NT2/D1 (cell line): ENCODE measurements at regions not wholly inside any gene's neighbourhood (a gene's known extent, or its start where the extent isn't known, plus 50 kb on each side); places are given as distances from the start of the nearest gene placed in this dataset.

ENCODE experiments used
- DNase-seq: peaks from one replicate; pipeline ENCODE4 v3.0.0-alpha.2; 2011; ENCODE audit warnings: low read depth, low spot score
- H3K27me3 ChIP-seq: 2 replicates; pipeline ENCODE4 v1.6.0; 2011; ENCODE audit warnings: mild to moderate bottlenecking; ENCODE audit not compliant: insufficient read length, insufficient read depth
- H3K36me3 ChIP-seq: 2 replicates; pipeline ENCODE4 v1.6.1; 2011; ENCODE audit warnings: mild to moderate bottlenecking, low read length, mixed read lengths; ENCODE audit not compliant: insufficient read depth, insufficient read length
- H3K4me1 ChIP-seq: 2 replicates; pipeline ENCODE4 v1.5.1; 2011; ENCODE audit not compliant: insufficient read depth, insufficient read length
- H3K4me3 ChIP-seq: 2 replicates; pipeline ENCODE4 v1.5.1; 2011; ENCODE audit warnings: low read depth; ENCODE audit not compliant: insufficient read length
- H3K9ac ChIP-seq: 2 replicates; pipeline ENCODE4 v1.6.0; 2011; ENCODE audit warnings: low read depth; ENCODE audit not compliant: insufficient read length
- H3K9me3 ChIP-seq: 2 replicates; pipeline ENCODE4 v1.5.1; 2011; ENCODE audit warnings: mild to moderate bottlenecking, low read length; ENCODE audit not compliant: insufficient read depth
- SUZ12 ChIP-seq: IDR thresholded peaks from 2 replicates; pipeline ENCODE4 v1.6.1; 2011; ENCODE audit not compliant: insufficient read length, insufficient read depth; ENCODE audit errors: extremely low read depth
- YY1 ChIP-seq: IDR thresholded peaks from 2 replicates; pipeline ENCODE4 v1.6.1; 2011; ENCODE audit not compliant: insufficient read length, insufficient read depth
- ZNF274 ChIP-seq: IDR thresholded peaks from 2 replicates; pipeline ENCODE4 v1.6.1; 2011; ENCODE audit warnings: mild to moderate bottlenecking, low read depth, low read length

DNA sequence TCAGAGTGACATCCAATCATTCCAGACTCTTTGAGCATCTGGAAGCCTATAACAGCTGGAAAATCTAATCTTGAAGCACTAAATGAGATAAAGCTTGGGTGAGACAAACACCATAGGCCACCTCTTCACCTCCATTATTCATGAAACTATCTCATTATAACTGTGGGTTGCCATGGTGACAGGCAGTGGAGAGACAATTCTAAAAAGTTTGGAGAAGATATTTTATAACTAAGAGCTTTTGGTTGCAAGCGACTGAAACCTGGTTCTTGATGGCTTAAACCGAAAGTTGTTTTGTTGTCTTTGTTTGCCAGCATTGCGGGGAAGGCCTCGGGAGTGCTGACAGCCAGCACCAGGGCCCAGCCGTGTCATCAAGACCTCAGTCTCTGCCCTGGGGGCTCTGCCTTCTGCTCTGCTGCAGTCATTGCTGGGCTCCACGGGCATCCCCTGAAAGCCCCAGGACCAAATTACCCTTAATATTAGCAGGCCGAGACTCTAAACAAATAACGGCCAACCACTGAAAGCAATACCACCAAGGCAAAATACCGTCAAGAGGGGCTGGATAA is 353.6 kb upstream of the SFSWAP start:
- TF ChIP-seq ZNF274, result no peak
- no peak for TF ChIP-seq SUZ12
- TF ChIP-seq YY1, result no peak
- H3K9ac ChIP-seq, result no peak overlapping the region

DNA sequence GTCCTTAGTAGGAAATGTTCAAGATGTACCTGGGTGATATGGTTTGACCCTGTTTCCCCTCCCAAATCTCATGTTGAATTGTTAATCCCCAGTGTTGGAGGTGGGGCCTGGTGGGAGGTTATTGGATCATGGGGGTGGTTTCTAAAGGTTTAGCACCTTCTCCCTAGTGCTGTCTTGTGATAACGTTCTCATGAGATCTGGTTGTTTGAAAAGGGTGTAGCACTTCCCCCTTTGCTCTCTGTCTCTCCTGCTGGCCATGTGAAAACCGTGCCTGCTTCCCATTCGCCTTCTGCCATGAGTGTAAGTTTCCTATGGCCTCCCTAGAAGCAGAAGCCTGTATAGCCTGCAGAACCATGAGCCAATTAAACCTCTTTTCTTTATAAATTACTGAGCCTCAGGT is 353.0 kb upstream of the SFSWAP start:
- DNase-seq, result no peak
- Histone ChIP-seq H3K27me3 (no peaks in the 10 kb centered on the region), H3K9ac (no peak overlapping the region), H3K9me3 (no peaks in the 10 kb centered on the region), H3K36me3 (no peaks in the 10 kb centered on the region), H3K4me1 (no peaks in the 10 kb centered on the region), H3K4me3 (no peak overlapping the region)
- no peak for TF ChIP-seq SUZ12
- no peak for TF ChIP-seq ZNF274
- no peak for TF ChIP-seq YY1

More for the DNA sequence above, 353.6 kb upstream of the SFSWAP start:
- H3K9me3 ChIP-seq, result no peaks in the 10 kb centered on the region
- DNase-seq, result no peak
- no peak overlapping the region for H3K4me3 ChIP-seq
- no peaks in the 10 kb centered on the region for H3K36me3 ChIP-seq
- H3K27me3 ChIP-seq, result no peaks in the 10 kb centered on the region
- H3K4me1 ChIP-seq, result no peaks in the 10 kb centered on the region

DNA sequence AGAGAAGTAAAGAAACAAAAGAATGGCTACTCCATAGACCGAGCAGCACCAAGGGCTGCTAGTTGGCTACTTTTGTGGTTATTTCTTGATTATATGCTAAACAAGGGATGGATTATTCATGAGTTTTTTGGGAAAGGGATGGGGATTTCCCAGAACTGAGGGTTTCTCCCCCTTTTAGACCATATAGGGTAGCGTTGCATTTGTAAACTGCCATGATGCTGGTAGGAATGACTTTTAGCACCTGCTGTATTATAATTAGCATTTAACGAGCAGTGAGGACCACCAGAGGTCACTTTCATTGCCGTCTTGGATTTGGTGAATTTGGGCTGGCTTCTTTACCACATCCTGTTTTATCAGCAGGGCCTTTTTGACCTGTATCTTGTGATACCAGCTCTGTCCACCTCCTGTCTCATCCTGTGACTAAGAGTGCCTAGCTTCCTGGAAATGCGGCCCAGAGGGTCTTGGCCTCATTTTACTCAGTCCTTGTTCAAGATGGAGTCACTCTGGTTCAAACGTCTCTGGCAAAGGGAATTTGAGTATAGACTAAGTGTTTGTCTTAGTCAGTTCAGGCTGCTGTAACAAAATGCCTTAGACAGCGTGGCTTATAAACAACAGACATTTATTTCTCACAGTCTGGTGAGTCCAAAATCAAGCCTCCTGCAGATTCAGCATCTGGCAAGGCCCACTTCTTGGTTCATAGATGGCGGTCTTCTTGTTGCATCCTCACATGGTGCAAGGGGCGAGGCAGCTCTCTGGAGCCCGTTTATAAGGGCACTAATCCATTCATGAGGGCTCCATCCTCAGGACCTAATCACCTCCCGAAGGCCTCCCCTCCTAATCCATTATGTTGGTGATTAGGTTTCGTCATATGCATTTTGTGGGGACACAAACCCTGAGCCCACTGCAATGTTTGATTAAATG is 348.3 kb upstream of the SFSWAP start:
- no peak overlapping the region for H3K4me3 ChIP-seq
- H3K36me3 ChIP-seq, result no peaks in the 10 kb centered on the region
- peaks cover 7% of the 10 kb centered on the region for H3K4me1 ChIP-seq
- no peaks in the 10 kb centered on the region for H3K27me3 ChIP-seq
- no peak overlapping the region for H3K9ac ChIP-seq
- DNase-seq, result no peak
- TF ChIP-seq SUZ12 (no peak), ZNF274 (no peak), YY1 (no peak)
- no peaks in the 10 kb centered on the region for H3K9me3 ChIP-seq

DNA sequence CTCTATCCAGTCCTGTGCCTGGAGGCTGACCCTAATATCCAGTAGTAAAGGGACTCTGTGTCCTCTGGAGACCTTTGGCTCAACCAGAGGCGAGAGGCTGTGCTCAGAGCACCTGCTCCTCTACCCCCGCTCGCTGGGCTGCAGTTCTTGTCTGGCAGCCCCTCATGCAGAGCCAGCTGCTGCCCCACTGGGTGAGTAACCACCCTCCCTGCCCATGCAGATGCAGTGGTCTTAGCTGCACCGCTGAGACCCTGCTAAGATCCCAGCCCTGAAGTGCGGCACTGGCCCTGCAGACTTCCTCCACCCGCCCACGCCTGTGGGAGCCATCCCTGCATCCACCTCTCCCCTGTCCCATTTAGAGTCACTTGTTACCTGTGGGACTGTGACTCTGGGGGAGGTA is 347.5 kb upstream of the SFSWAP start:
- no peak overlapping the region for H3K4me3 ChIP-seq
- TF ChIP-seq YY1 (no peak), SUZ12 (no peak), ZNF274 (no peak)
- H3K9me3 ChIP-seq, result no peaks in the 10 kb centered on the region

DNA sequence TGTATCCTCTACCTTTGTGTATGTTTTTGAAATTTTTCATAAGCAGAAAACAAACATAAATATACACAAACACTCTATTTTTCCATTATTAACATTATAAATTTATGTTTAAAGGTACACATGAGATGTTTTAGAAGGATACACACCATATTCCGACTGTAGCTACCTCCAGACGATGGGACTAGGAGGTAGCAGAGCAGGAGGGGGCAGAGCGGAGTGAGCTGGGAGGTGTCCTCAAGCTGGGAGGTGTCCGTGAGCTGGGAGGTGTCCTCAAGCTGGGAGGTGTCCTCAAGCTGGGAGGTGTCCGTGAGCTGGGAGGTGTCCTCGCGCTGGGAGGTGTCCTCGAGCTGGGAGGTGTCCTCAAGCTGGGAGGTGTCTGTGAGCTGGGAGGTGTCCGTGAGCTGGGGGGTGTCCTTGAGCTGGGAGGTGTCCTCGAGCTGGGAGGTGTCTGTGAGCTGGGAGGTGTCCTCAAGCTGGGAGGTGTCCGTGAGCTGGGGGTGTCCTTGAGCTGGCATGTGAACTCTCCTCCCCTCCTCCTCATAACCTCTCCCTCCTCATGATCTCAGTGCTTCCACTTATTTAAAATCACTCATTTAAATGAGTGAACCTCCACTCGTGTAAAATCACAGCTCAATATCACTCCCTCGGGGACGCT is 346.9 kb upstream of the SFSWAP start:
- H3K9ac ChIP-seq, result no peak overlapping the region
- TF ChIP-seq ZNF274 (no peak), SUZ12 (no peak), YY1 (no peak)
- peaks cover 7% of the 10 kb centered on the region for H3K4me1 ChIP-seq
- H3K9me3 ChIP-seq, result no peaks in the 10 kb centered on the region
- no peaks in the 10 kb centered on the region for H3K27me3 ChIP-seq
- no peak overlapping the region for H3K4me3 ChIP-seq
- no peaks in the 10 kb centered on the region for H3K36me3 ChIP-seq
- no peak for DNase-seq

More for the DNA sequence above, 347.5 kb upstream of the SFSWAP start:
- Histone ChIP-seq H3K4me1 (peaks cover 7% of the 10 kb centered on the region), H3K27me3 (no peaks in the 10 kb centered on the region), H3K9ac (no peak overlapping the region), H3K36me3 (no peaks in the 10 kb centered on the region)
- DNase-seq, result no peak

DNA sequence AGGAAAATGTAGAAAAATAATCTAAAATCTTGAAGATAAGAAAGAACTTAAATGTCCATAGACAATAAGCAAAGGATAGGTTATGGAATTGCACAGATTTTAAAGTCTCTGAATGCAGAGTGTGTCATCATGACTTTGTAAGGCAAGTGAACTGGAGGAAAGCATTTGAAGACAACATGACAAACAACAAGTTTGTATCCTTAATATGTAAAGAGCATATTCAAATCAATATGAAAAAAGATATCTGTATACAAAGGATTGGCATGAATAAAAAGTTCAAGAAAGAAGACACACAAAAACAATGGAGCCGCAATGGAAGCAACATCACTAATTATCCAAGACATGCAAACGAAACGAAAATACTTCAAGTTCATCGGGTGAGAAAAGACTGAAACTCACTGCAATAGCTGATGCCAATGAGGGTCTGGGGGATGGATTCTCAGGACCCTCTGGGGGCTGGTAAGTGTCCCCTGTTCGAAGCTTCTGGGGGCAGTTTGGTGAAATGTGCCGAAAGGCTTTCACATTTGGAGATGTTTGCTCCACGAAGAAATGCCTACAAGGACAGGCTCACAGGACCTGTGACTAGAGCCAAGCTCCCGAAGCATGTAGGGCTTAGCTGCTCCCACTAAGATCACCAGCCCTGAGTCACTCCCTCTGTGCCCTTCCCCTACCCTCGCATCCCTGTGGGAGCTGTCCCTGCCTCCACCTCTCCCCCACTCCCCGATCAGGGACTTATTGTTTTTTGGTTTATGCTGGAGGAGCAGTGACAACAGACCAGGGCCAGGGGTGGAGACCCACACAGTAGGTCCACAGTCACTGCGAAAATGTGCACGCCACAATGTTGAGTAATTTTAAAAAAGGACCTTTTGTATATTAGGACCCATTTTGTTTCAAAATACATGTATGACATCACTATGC is 345.7 kb upstream of the SFSWAP start:
- no peaks in the 10 kb centered on the region for H3K36me3 ChIP-seq
- no peak overlapping the region for H3K4me3 ChIP-seq
- DNase-seq, result no peak
- no peak overlapping the region for H3K9ac ChIP-seq
- H3K4me1 ChIP-seq, result peaks cover 7% of the 10 kb centered on the region
- H3K9me3 ChIP-seq, result no peaks in the 10 kb centered on the region
- H3K27me3 ChIP-seq, result no peaks in the 10 kb centered on the region
- TF ChIP-seq YY1 (no peak), ZNF274 (no peak), SUZ12 (no peak)
